BJ (cell line): ENCODE measurements at regions not wholly inside any gene's neighbourhood (a gene's known extent, or its start where the extent isn't known, plus 50 kb on each side); places are given as distances from the start of the nearest gene placed in this dataset.

Source experiments
- CTCF ChIA-PET: fragments of 350-600 bp; formaldehyde crosslinking; extraction: SDS; loops from one replicate; lab custom pipeline; 2021; ENCODE audit warnings: antibody characterized with exemption, inconsistent platforms; lab: Yijun Ruan, JAX
- POLR2A ChIA-PET: fragments of 300-600 bp; sonication (Branson Sonifier 250); formaldehyde crosslinking; extraction: SDS; loops from one replicate; lab custom pipeline; 2021; ENCODE audit warnings: antibody characterized with exemption; lab: Charles Lee
- DNase-seq: peaks from one replicate; pipeline ENCODE4 v3.0.0-alpha.2; 2011; ENCODE audit warnings: low read depth
- H3K27me3 ChIP-seq: 2 replicates; pipeline ENCODE4 v1.6.0; 2011; ENCODE audit warnings: low read length; ENCODE audit not compliant: control insufficient read depth, insufficient read depth
- H3K36me3 ChIP-seq: 2 replicates; pipeline ENCODE4 v1.5.1; 2011; ENCODE audit warnings: low read length; ENCODE audit not compliant: control insufficient read depth, insufficient read depth
- H3K4me3 ChIP-seq: 2 replicates; pipeline ENCODE4 v1.5.1; 2011; ENCODE audit warnings: low read depth, mild to moderate bottlenecking, control low read depth, low read length
- TF ChIP-seq, protein P1 (sequence below): IDR thresholded peaks from 2 replicates; pipeline ENCODE4 v1.5.1; 2011; ENCODE audit warnings: low read depth, mild to moderate bottlenecking, control low read depth, inconsistent platforms, low read length, moderate library complexity; ENCODE audit not compliant: insufficient read depth

- DNase-seq: no peak
- ChIA-PET POLR2A (no interaction called here), CTCF (no interaction called here)
These were observed 74.7 kb upstream of the C5orf46 start for GRCh38 chr5:147981074-147981473.

DNA sequence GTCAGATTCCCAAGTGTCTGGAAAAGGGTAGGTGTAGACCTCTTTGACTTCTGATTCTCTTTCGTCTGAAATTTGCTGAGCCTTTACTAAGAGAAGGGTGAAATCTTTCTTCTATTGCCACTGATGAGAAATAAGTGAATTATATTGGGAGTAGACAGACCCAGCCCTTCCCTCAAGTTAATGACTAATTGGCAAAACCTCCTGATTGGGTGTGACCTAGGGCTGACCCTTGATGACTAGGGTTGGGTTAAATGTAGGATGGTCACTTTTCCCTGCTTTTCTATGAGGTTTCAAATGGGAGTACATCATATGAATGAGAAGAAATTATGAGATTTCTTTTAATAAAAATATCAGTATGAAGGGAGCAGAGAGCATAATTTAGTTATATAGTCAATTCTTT, 73.4 kb upstream of the C5orf46 start:
- ChIA-PET CTCF (no interaction called here), POLR2A (no interaction called here)
- TF ChIP-seq, protein P1, sequence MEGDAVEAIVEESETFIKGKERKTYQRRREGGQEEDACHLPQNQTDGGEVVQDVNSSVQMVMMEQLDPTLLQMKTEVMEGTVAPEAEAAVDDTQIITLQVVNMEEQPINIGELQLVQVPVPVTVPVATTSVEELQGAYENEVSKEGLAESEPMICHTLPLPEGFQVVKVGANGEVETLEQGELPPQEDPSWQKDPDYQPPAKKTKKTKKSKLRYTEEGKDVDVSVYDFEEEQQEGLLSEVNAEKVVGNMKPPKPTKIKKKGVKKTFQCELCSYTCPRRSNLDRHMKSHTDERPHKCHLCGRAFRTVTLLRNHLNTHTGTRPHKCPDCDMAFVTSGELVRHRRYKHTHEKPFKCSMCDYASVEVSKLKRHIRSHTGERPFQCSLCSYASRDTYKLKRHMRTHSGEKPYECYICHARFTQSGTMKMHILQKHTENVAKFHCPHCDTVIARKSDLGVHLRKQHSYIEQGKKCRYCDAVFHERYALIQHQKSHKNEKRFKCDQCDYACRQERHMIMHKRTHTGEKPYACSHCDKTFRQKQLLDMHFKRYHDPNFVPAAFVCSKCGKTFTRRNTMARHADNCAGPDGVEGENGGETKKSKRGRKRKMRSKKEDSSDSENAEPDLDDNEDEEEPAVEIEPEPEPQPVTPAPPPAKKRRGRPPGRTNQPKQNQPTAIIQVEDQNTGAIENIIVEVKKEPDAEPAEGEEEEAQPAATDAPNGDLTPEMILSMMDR: no peak

More at GRCh38 chr5:147981074-147981473, 74.7 kb upstream of the C5orf46 start:
- Histone ChIP-seq H3K36me3 (no peaks in the 10 kb centered on the region), H3K4me3 (no peak overlapping the region), H3K27me3 (no peaks in the 10 kb centered on the region)
- TF ChIP-seq, protein P1: no peak

DNA sequence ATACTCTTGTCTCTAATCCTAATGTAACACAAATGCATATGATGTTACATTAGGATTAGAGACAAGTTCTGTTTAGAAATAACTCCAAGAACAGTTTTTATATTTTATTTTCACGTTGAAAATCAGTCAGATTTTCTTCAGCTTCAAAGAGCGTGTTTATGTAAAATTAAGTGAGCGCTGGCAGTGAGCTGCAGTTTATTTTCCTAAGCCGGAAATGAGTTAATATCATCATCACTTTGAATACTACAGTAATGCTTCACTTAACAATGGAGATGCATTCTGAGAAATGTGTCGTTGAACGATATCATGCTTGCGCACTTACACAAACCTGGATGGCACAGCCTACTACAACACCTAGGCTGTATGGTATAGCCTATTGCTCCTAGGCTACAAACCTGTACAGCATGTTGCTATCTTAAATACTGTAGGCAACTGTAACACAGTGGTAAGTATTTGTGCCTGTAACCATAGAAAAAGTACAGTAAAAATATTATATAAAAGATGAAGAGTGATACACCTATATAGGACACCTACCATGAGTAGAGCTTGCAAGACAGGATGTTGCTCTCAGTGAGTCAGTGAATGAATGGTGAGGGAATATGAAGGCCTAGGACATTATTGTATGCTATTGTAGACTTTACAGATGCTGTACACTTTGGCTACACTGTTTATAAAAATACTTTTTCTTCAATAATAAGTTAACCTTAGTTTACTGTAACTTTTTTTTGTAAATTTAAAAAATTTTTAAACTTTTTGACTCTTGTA, 65.9 kb upstream of the C5orf46 start:
- TF ChIP-seq, protein P1: no peak
- ChIA-PET POLR2A (no interaction called here), CTCF (interaction anchor here (0.7 to 1.7 kb wide), 3 partner anchors 9 to 1137 kb away, joined by 3 read pairs; no protein-coding TSS in a partner anchor)
- no peak for DNase-seq
- no peaks in the 10 kb centered on the region for H3K27me3 ChIP-seq
- no peak overlapping the region for H3K4me3 ChIP-seq
- H3K36me3 ChIP-seq: no peaks in the 10 kb centered on the region

More for the DNA sequence above, 73.4 kb upstream of the C5orf46 start:
- Histone ChIP-seq H3K27me3 (no peaks in the 10 kb centered on the region), H3K36me3 (no peaks in the 10 kb centered on the region), H3K4me3 (no peak overlapping the region)
- no peak for DNase-seq

DNA sequence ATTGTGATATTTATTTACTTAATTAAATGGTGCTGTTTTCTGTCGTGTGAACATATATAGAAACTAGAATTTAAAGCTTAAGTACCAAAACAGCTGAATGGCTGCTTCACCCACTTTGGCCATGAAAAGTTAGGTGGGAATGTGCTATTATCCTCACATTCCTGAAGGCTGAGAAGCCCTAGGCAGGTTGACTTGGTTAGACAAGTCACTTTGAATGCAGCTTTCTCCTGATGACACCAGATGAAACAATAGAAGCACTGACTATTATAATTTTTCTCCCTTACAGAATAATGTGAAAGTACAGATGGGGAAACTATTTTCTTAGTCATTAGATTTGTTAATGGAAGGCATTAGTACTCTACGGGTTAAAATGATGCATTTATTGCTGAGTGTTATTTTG, 65.1 kb upstream of the C5orf46 start:
- ChIA-PET POLR2A (no interaction called here), CTCF (no interaction called here)
- TF ChIP-seq, protein P1: no peak
- no peaks in the 10 kb centered on the region for H3K27me3 ChIP-seq
- no peaks in the 10 kb centered on the region for H3K36me3 ChIP-seq
- no peak for DNase-seq
- no peak overlapping the region for H3K4me3 ChIP-seq

- Histone ChIP-seq H3K4me3 (no peak overlapping the region), H3K27me3 (no peaks in the 10 kb centered on the region), H3K36me3 (no peaks in the 10 kb centered on the region)
- no peak for DNase-seq
- TF ChIP-seq, protein P1: no peak
- POLR2A ChIA-PET: no interaction called here
- CTCF ChIA-PET: no interaction called here
These were observed 62.5 kb upstream of the C5orf46 start for GRCh38 chr5:147968855-147969254.
